Gastroesophageal sphincter (tissue), 4 donors: ENCODE measurements at regions not wholly inside any gene's neighbourhood (a gene's known extent, or its start where the extent isn't known, plus 50 kb on each side); places are given as distances from the start of the nearest gene placed in this dataset.
"Not testable (repeated sequence)": the region's sequence is repeated elsewhere in the genome, so short reads cannot be mapped to it uniquely, and the experiment has no call there.

Source experiments
- ATAC-seq: fragments of 150-250 bp; one replicate; pipeline ENCODE4 v1.9.1; 2016; ENCODE audit warnings: mild to moderate bottlenecking, moderate library complexity
- H3K27ac ChIP-seq, 4 donors: fragments of 200-600 bp; sonication (generic) in 3 of 4; 1 replicate in 3 of 4; 2 replicates in 1 of 4; pipeline ENCODE4 v1.5.1; 2016 to 2019
- H3K27me3 ChIP-seq: fragments of 200-600 bp; sonication (generic); one replicate; pipeline ENCODE4 v1.5.1; 2019
- H3K36me3 ChIP-seq, 2 donors: fragments of 200-600 bp; sonication (generic); one replicate each; pipeline ENCODE4 v1.5.1; 2019; ENCODE audit warnings: control low read depth in 1 of 2
- H3K4me1 ChIP-seq, 3 donors: fragments of 200-600 bp; sonication (generic); 1 replicate in 2 of 3; 2 replicates in 1 of 3; pipeline ENCODE4 v1.5.1; 2016 to 2019; ENCODE audit warnings: control low read depth in 2 of 3
- H3K4me3 ChIP-seq, 2 donors: fragments of 200-600 bp; sonication (generic); one replicate each; pipeline ENCODE4 v1.5.1; 2019; ENCODE audit warnings: mild to moderate bottlenecking in 1 of 2, moderate library complexity in 1 of 2
- H3K9me3 ChIP-seq, 3 donors: fragments of 200-600 bp; sonication (generic); one replicate each; pipeline ENCODE4 v1.5.1; 2017 to 2019; ENCODE audit warnings: control low read depth in 2 of 3
- CTCF ChIP-seq, 4 experiments: fragments of 200-600 bp in 2 of 4; fragments of 450-650 bp in 2 of 4; sonication (generic) in 1 of 4; IDR thresholded peaks; one replicate each; pipeline ENCODE4 v1.5.1; 2017 to 2019; ENCODE audit warnings: antibody characterized with exemption in 4 of 4, mild to moderate bottlenecking in 2 of 4, moderate library complexity in 2 of 4
- EP300 ChIP-seq: sonication (generic); formaldehyde crosslinking; IDR thresholded peaks from one replicate; pipeline ENCODE4 v1.6.1; 2017; ENCODE audit warnings: antibody characterized with exemption, mild to moderate bottlenecking
- POLR2A ChIP-seq, 2 donors: fragments of 450-650 bp; IDR thresholded peaks; one replicate each; pipeline ENCODE4 v1.6.1; 2017; ENCODE audit warnings: antibody characterized with exemption in 2 of 2, mild to moderate bottlenecking in 2 of 2, moderate library complexity in 1 of 2
- POLR2AphosphoS5 ChIP-seq: sonication (generic); formaldehyde crosslinking; IDR thresholded peaks from one replicate; pipeline ENCODE4 v1.6.1; 2017; ENCODE audit warnings: antibody characterized with exemption
- WGBS, 2 donors: methylation state at CpG; one replicate each; pipeline ENCODE4 v1.1.5; 2018; ENCODE audit warnings: low coverage in 1 of 2; 5-methylcytosine and 5-hydroxymethylcytosine counted together

GRCh38 chr16:80899809-80900592, 95.6 kb upstream of the CDYL2 start:
- Histone ChIP-seq H3K27me3 (no peaks in the 10 kb centered on the region), H3K36me3 (no peaks in the 10 kb centered on the region), H3K4me3 (no peak overlapping the region), H3K27ac (peak overlapping the region in 1 of 4 donors; percentile 57), H3K9me3 (no peaks in the 10 kb centered on the region), H3K4me1 (peaks cover 0 to 10% (median 7%) of the 10 kb centered on the region in 3 donors)
- WGBS, 2 donors, result 17 to 80% methylated on average over 1 to 5 of the region's 11 CpGs
- peak; percentile 83 for ATAC-seq
- TF ChIP-seq POLR2A (IDR thresholded peaks at IDR 0.05) (no peak), CTCF (IDR thresholded peaks at IDR 0.05) (no peak), POLR2AphosphoS5 (no peak), EP300 (no peak)

- peaks cover 0 to 10% (median 7%) of the 10 kb centered on the region in 3 donors for H3K4me1 ChIP-seq
- ATAC-seq, result no peak
- no peaks in the 10 kb centered on the region for H3K27me3 ChIP-seq
- no peak overlapping the region for H3K4me3 ChIP-seq
- H3K36me3 ChIP-seq, result no peaks in the 10 kb centered on the region
- 82 to 100% methylated on average over 1 to 4 of the region's 5 CpGs for WGBS, 2 donors
- TF ChIP-seq EP300, result no peak
- TF ChIP-seq POLR2AphosphoS5, result no peak
- TF ChIP-seq CTCF (IDR thresholded peaks at IDR 0.05), result no peak
- no peak for TF ChIP-seq POLR2A (IDR thresholded peaks at IDR 0.05)
- H3K27ac ChIP-seq, result no peak overlapping the region
- H3K9me3 ChIP-seq, result no peaks in the 10 kb centered on the region
Measured at GRCh38 chr16:80896776-80897175, 92.4 kb upstream of the CDYL2 start.

GRCh38 chr16:80894091-80894490, 89.7 kb upstream of the CDYL2 start:
- 47 to 59% methylated on average over 3 of the region's 3 CpGs for WGBS, 2 donors
- no peak for ATAC-seq

DNA sequence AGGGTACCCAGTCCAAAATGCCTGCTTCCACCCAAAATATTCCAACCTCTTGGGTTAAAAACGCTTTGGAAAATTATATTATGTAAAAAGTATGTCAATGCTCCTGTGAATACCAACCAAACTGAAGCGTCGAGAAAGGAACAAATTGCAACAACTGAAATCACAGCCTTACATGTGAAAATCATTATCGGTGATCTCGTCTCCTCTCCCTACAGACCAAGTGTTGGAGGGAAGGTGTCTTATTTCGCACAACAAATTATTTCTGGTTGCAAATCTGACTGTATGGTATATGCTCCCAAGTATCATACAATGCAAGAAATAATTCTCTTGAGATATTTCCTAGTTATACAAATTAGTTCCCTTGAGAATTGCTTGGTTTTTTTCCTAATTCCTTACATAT, 89.3 kb upstream of the CDYL2 start:
- 88 to 90% methylated on average over 6 of the region's 6 CpGs for WGBS, 2 donors
- ATAC-seq, result no peak
- TF ChIP-seq CTCF (IDR thresholded peaks at IDR 0.05), result no peak
- TF ChIP-seq EP300, result no peak
- TF ChIP-seq POLR2A (IDR thresholded peaks at IDR 0.05), result no peak

More at GRCh38 chr16:80894091-80894490, 89.7 kb upstream of the CDYL2 start:
- no peak overlapping the region for H3K27ac ChIP-seq
- TF ChIP-seq POLR2A (IDR thresholded peaks at IDR 0.05) (no peak), POLR2AphosphoS5 (no peak), CTCF (IDR thresholded peaks at IDR 0.05) (no peak), EP300 (no peak)
- no peaks in the 10 kb centered on the region for H3K9me3 ChIP-seq
- no peaks in the 10 kb centered on the region for H3K4me1 ChIP-seq
- no peaks in the 10 kb centered on the region for H3K36me3 ChIP-seq
- H3K4me3 ChIP-seq, result no peak overlapping the region
- no peaks in the 10 kb centered on the region for H3K27me3 ChIP-seq

DNA sequence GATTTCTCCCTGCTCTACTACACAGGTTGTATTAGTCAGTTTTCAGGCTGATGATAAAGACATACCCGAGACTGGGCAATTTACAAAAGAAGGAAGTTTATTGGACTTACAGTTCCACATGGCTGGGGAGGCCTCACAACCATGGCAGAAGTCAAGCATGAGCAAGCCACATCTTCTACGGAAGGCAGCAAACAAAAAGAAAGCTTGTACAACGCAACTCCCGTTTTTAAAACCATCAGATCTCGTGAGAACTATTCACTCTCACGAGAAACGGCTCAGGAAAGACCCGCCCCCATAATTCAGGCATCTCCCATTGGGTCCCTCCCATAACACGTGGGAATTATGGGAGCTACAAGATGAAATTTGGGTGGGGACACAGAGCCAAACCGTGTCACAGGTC, 88.0 kb upstream of the CDYL2 start:
- not testable (repeated sequence) for ATAC-seq, H3K27me3 ChIP-seq, H3K36me3 ChIP-seq, H3K9me3 ChIP-seq, H3K4me1 ChIP-seq, H3K4me3 ChIP-seq, H3K27ac ChIP-seq
- WGBS, 2 donors, result 20 to 85% methylated on average over 1 to 7 of the region's 10 CpGs

More for the DNA sequence above, 89.3 kb upstream of the CDYL2 start:
- H3K27me3 ChIP-seq, result no peaks in the 10 kb centered on the region
- no peak overlapping the region for H3K4me3 ChIP-seq
- no peaks in the 10 kb centered on the region for H3K36me3 ChIP-seq
- H3K4me1 ChIP-seq, result no peaks in the 10 kb centered on the region
- H3K9me3 ChIP-seq, result no peaks in the 10 kb centered on the region
- no peak overlapping the region for H3K27ac ChIP-seq
